ENCODE measurements at regions not wholly inside any gene's neighbourhood (a gene's known extent, or its start where the extent isn't known, plus 50 kb on each side); places are given as distances from the start of the nearest gene placed in this dataset.

- peaks cover 0 to 4% (median 0%) of the 10 kb centered on the region in 3 donors for H3K9me3 ChIP-seq
- no peaks in the 10 kb centered on the region for H3K4me1 ChIP-seq
- intact Hi-C loops (cut with DNase I): no loop called here
- no peak overlapping the region for H3K27ac ChIP-seq
- H3K36me3 ChIP-seq (replicated peaks in 1 of 2; ENCODE audit: insufficient read depth in 1 of 2, low read depth in 2 of 2): no peaks in the 10 kb centered on the region
- no peak for ATAC-seq
- no peak overlapping the region for H3K4me3 ChIP-seq
- TF ChIP-seq, protein P1, sequence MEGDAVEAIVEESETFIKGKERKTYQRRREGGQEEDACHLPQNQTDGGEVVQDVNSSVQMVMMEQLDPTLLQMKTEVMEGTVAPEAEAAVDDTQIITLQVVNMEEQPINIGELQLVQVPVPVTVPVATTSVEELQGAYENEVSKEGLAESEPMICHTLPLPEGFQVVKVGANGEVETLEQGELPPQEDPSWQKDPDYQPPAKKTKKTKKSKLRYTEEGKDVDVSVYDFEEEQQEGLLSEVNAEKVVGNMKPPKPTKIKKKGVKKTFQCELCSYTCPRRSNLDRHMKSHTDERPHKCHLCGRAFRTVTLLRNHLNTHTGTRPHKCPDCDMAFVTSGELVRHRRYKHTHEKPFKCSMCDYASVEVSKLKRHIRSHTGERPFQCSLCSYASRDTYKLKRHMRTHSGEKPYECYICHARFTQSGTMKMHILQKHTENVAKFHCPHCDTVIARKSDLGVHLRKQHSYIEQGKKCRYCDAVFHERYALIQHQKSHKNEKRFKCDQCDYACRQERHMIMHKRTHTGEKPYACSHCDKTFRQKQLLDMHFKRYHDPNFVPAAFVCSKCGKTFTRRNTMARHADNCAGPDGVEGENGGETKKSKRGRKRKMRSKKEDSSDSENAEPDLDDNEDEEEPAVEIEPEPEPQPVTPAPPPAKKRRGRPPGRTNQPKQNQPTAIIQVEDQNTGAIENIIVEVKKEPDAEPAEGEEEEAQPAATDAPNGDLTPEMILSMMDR (IDR thresholded peaks at IDR 0.05): no peak
- no peak for TF ChIP-seq POLR2A (IDR thresholded peaks at IDR 0.05)
- DNase-seq: no peak
- H3K27me3 ChIP-seq: no peaks in the 10 kb centered on the region
- WGBS, 2 donors: 58 to 65% methylated on average over 2 of the region's 2 CpGs
These were observed 439.6 kb downstream of the CDH8 start for GRCh38 chr16:61596655-61597054.

- H3K4me3 ChIP-seq: no peak overlapping the region
- H3K27ac ChIP-seq: no peak overlapping the region
- no peak for DNase-seq
- H3K36me3 ChIP-seq (replicated peaks in 1 of 2; ENCODE audit: insufficient read depth in 1 of 2, low read depth in 2 of 2): no peaks in the 10 kb centered on the region
- TF ChIP-seq, protein P1 (IDR thresholded peaks at IDR 0.05): no peak
- TF ChIP-seq POLR2A (IDR thresholded peaks at IDR 0.05): no peak
- intact Hi-C loops (cut with DNase I): no loop called here
- peaks cover 0 to 4% (median 0%) of the 10 kb centered on the region in 3 donors for H3K9me3 ChIP-seq
- no peaks in the 10 kb centered on the region for H3K4me1 ChIP-seq
- WGBS, 2 donors: 15 to 16% methylated on average over 3 of the region's 3 CpGs
- no peaks in the 10 kb centered on the region for H3K27me3 ChIP-seq
- no peak for ATAC-seq
These were observed 440.6 kb downstream of the CDH8 start for GRCh38 chr16:61595605-61596004.

DNA sequence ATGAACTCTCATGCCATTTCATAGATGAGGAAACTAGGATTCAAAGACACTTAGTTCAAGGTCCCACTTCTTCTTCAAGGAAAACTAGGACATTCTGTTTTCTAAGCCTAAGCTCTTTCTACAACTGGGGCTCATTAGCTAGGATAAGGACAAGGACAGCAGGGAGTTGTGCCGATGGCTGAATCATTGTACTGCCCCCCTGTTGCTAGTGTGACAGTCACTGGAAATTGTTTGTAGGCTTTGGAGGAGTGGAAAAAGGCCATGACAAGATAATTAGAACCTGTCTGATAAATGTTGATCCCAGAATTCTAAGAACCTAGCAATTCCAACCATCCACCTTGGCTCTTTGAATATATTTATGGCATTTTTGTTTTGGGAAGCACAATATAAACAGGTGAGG, 445.7 kb downstream of the CDH8 start:
- DNase-seq (no peak), ATAC-seq (no peak)
- Histone ChIP-seq H3K36me3 (replicated peaks in 1 of 2; ENCODE audit: insufficient read depth in 1 of 2, low read depth in 2 of 2) (no peaks in the 10 kb centered on the region), H3K27ac (no peak overlapping the region), H3K9me3 (peaks cover 0 to 4% (median 0%) of the 10 kb centered on the region in 3 donors), H3K27me3 (no peaks in the 10 kb centered on the region), H3K4me3 (no peak overlapping the region), H3K4me1 (no peaks in the 10 kb centered on the region)
- no peak for TF ChIP-seq POLR2A (IDR thresholded peaks at IDR 0.05)
- TF ChIP-seq, protein P1 (IDR thresholded peaks at IDR 0.05): no peak
- whole genome bisulfite sequencing, 2 donors: 41 to 49% methylated on average over 1 of the region's 1 CpG
- intact Hi-C loops (cut with DNase I): no loop called here

DNA sequence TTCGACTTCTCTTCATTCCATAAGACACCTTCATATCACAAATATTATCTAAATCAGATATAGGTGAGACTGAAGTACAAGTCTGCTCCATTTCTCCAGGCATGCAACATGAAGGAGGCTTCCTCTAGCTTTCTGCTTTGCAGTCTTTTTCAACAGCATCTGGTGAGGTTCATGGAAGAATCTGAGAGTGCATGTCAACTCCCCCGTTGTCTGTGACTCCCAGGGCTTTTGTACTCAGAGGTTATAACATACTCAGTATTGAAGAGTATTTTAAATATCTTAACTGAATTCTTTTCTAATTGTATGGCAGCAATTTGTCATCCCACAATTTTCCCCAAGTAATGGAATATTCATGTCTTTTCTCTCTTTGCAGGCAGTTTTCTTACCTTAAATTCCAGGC, 448.7 kb downstream of the CDH8 start:
- H3K9me3 ChIP-seq: no peaks in the 10 kb centered on the region
- DNase-seq: no peak

More for the DNA sequence above, 448.7 kb downstream of the CDH8 start:
- Histone ChIP-seq H3K4me3 (no peak overlapping the region), H3K4me1 (no peaks in the 10 kb centered on the region), H3K27ac (no peak overlapping the region), H3K27me3 (no peaks in the 10 kb centered on the region), H3K36me3 (replicated peaks in 1 of 2; ENCODE audit: insufficient read depth in 1 of 2, low read depth in 2 of 2) (no peaks in the 10 kb centered on the region)
- TF ChIP-seq, protein P1 (IDR thresholded peaks at IDR 0.05): no peak
- no peak for TF ChIP-seq POLR2A (IDR thresholded peaks at IDR 0.05)
- ATAC-seq: no peak
- intact Hi-C loops (cut with DNase I): no loop called here
- 37 to 56% methylated on average over 2 of the region's 2 CpGs for WGBS, 2 donors
